ENCODE measurements at regions not wholly inside any gene's neighbourhood (a gene's known extent, or its start where the extent isn't known, plus 50 kb on each side); places are given as distances from the start of the nearest gene placed in this dataset.

DNA sequence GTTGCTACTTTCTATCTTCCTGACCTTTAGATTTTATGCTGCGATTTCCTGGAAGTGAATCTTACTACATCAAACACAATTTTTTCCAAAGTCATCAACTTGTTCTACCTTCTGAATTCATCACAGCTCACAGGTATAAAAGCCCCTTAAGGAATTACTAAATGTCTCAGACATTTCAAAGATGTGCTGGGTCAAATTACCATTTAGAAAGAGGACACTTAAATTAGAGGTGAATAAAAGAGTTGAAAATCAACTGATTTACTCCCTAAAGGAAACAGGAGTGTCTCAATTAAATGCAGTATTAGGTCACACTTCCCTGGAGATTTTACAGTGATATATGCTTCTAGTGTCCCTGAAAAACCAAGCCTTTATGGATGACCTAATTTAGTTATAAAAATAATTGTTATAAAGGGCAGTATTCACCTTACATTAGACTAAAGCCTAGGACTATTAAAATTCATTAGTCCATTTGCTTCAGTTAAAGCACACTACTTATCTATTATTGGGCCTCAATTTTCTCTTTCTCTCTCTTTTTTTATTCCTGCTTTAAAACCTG is 128.8 kb downstream of the GMNC start:
- DNase-seq (ENCODE audit: low read depth): no peak
- TF ChIP-seq, protein P1, sequence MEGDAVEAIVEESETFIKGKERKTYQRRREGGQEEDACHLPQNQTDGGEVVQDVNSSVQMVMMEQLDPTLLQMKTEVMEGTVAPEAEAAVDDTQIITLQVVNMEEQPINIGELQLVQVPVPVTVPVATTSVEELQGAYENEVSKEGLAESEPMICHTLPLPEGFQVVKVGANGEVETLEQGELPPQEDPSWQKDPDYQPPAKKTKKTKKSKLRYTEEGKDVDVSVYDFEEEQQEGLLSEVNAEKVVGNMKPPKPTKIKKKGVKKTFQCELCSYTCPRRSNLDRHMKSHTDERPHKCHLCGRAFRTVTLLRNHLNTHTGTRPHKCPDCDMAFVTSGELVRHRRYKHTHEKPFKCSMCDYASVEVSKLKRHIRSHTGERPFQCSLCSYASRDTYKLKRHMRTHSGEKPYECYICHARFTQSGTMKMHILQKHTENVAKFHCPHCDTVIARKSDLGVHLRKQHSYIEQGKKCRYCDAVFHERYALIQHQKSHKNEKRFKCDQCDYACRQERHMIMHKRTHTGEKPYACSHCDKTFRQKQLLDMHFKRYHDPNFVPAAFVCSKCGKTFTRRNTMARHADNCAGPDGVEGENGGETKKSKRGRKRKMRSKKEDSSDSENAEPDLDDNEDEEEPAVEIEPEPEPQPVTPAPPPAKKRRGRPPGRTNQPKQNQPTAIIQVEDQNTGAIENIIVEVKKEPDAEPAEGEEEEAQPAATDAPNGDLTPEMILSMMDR (IDR thresholded peaks at IDR 0.05; ENCODE audit: low read depth, low read length, missing control alignments): no peak
- in situ Hi-C loops (cut with HindIII; ENCODE audit: low sequenced_read_pairs): no loop called here
- H3K4me3 ChIP-seq (ENCODE audit: low read depth, low read length): no peak overlapping the region

DNA sequence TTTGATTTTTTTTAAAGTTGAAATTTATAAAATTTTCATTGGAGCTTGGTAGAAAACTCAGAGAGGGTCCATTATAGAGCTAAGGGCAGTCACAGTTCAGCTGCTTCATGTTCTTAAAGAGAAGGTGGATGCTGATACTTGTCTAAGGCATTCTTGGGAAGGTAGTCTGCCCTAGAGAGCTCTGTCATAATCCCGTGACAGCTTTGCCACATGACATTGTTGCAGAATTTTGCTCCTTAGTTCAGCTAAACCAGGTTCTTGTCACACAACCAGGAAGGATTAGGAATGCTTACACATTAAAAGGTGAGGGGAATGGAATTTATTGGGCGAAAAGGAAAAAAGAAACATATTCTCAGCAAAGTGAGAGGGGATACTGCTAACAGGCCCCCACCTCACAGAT is 130.9 kb downstream of the GMNC start:
- in situ Hi-C loops (cut with HindIII; ENCODE audit: low sequenced_read_pairs): no loop called here
- no peak for DNase-seq (ENCODE audit: low read depth)
- TF ChIP-seq, protein P1 (IDR thresholded peaks at IDR 0.05; ENCODE audit: low read depth, low read length, missing control alignments): no peak
- no peak overlapping the region for H3K4me3 ChIP-seq (ENCODE audit: low read depth, low read length)

DNA sequence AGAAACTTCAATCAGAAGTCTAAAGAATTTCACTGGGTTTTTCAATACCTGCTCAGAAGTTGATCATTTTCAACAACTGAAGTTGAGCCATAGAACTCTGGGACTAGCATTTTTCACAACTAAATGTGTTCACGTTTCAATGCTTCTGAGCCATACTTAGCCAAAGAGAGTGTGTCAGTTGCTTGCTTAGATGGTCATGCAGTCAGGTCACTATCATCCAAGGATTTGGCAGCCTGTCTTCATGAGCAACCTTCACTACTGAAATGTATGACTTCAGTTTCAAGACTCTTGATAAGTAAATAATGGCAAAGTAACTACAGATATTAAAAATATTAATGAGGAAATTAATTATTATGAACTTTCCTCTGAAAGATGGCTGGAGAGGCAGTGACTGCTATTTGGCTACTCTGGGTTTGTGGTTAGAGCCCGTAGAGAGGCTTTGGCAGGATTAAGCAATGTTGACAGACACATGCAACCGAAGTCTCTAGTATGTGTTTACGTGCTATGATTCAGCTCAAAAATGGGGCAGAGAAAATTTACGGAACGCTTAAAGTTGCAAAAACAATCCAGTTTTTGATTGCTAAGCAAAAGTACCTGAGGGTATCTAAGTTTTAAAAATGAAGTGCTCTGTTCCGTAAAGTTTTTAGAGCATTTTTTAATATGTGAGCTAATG is 133.8 kb downstream of the GMNC start:
- in situ Hi-C loops (cut with HindIII; ENCODE audit: low sequenced_read_pairs): no loop called here
- no peak overlapping the region for H3K4me3 ChIP-seq (ENCODE audit: low read depth, low read length)
- DNase-seq (ENCODE audit: low read depth): no peak
- TF ChIP-seq, protein P1 (IDR thresholded peaks at IDR 0.05; ENCODE audit: low read depth, low read length, missing control alignments): no peak

DNA sequence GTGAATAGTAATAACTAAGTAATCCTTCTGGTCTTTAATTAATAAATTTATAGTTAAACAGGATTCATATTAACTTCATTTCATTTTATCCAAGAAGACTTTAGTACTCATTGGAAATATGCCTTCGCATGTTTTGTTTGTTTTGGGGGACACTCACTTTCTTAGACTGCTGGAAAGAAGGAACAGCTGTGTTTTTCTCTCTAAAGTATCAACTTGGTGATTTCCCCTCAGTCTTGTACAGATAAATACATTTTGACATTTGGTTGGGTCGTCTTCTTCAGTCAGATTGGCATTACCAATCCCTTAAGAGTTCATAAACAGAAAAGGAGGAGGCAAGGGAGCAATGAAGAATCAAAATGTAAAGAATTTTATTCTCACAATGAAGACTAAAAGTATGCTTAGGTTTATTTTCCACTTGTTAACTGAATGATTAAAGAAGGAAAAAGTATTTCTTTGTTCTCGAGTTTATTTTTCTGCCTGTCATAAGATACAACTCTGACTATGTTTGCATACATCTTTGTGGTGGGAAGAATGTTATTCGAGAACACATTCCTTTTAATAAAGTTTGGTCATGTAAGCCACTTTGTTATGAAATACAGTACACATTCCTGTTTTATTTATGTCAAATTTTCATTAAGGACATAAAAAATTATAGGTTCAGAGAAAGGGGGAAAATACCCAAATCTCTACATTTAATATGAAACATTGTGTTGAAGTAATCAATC is 140.2 kb downstream of the GMNC start:
- no peak for DNase-seq (ENCODE audit: low read depth)
- TF ChIP-seq, protein P1 (IDR thresholded peaks at IDR 0.05; ENCODE audit: low read depth, low read length, missing control alignments): no peak
- in situ Hi-C loops (cut with HindIII; ENCODE audit: low sequenced_read_pairs): loop anchor here (25.0 kb wide), 2 partner anchors 510 to 760 kb away; no protein-coding TSS in a partner anchor
- no peak overlapping the region for H3K4me3 ChIP-seq (ENCODE audit: low read depth, low read length)

DNA sequence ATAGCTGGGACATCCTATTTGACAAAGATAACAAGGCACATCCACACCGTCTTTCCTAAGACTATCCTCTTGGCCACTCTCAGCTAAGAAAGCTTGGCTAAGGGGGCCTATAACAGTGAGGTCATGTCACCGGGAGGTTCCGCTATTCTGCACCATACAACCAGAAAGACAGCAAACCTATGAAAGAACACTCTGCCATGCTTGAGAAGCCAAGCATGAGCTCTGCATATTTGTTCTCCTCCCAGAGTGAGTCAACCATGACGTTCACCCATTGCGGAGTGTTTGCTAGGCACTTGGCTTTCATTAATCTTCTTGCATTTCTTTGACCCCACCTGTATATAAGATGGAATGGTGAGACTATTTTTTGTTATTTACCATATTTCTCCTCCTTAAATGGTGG is 141.2 kb downstream of the GMNC start:
- in situ Hi-C loops (cut with HindIII; ENCODE audit: low sequenced_read_pairs): loop anchor here (25.0 kb wide), 2 partner anchors 509 to 759 kb away; no protein-coding TSS in a partner anchor
- no peak for DNase-seq (ENCODE audit: low read depth)
- TF ChIP-seq, protein P1 (IDR thresholded peaks at IDR 0.05; ENCODE audit: low read depth, low read length, missing control alignments): no peak
- no peak overlapping the region for H3K4me3 ChIP-seq (ENCODE audit: low read depth, low read length)

DNA sequence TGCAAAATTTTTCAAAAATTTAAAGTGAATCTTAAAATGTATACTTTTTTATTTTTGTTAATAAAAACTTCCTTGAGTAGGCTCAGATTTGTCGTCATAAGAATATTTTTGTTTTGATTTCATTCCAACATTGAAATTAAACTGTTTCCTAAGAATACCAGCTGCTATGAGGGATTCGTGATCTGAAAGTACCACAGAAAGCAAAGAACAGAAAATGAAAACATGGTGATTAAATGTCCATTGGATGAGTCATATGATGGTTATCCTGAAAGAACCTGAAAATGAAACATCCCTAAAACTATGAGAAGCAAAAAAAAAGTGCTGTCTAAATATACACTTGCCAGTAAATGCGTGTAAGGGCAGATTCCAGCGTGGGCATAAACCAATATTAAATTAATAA is 143.8 kb downstream of the GMNC start:
- in situ Hi-C loops (cut with HindIII; ENCODE audit: low sequenced_read_pairs): loop anchor here (25.0 kb wide), 2 partner anchors 506 to 756 kb away; no protein-coding TSS in a partner anchor
- no peak overlapping the region for H3K4me3 ChIP-seq (ENCODE audit: low read depth, low read length)
- peak; percentile 63 for DNase-seq (ENCODE audit: low read depth)
- TF ChIP-seq, protein P1 (IDR thresholded peaks at IDR 0.05; ENCODE audit: low read depth, low read length, missing control alignments): no peak
